ENCODE measurements at regions not wholly inside any gene's neighbourhood (a gene's known extent, or its start where the extent isn't known, plus 50 kb on each side); places are given as distances from the start of the nearest gene placed in this dataset.

- no peak for DNase-seq (ENCODE audit: low spot score)
- TF ChIP-seq CTCF (IDR thresholded peaks at IDR 0.05), result no peak
- ATAC-seq (ENCODE audit: low FRiP score), result no peak
Observed at GRCh38 chr4:3343358-3343757, 50.5 kb downstream of the RGS12 start.

- DNase-seq (ENCODE audit: low spot score), result no peak
- no peak for TF ChIP-seq CTCF (IDR thresholded peaks at IDR 0.05)
- no peak for ATAC-seq (ENCODE audit: low FRiP score)
Observed at GRCh38 chr4:3344104-3344503, 51.3 kb downstream of the RGS12 start.

GRCh38 chr4:3344596-3344995, 51.8 kb downstream of the RGS12 start:
- no peak for DNase-seq (ENCODE audit: low spot score)

GRCh38 chr4:3345384-3345783, 52.6 kb downstream of the RGS12 start:
- no peak for DNase-seq (ENCODE audit: low spot score)
- no peak for TF ChIP-seq CTCF (IDR thresholded peaks at IDR 0.05)
- ATAC-seq (ENCODE audit: low FRiP score), result no peak

More at GRCh38 chr4:3344596-3344995, 51.8 kb downstream of the RGS12 start:
- ATAC-seq (ENCODE audit: low FRiP score), result no peak
- no peak for TF ChIP-seq CTCF (IDR thresholded peaks at IDR 0.05)

GRCh38 chr4:3346146-3346545, 53.3 kb downstream of the RGS12 start:
- TF ChIP-seq CTCF (IDR thresholded peaks at IDR 0.05), result peak in 2 of 3 donors; percentile 26 to 80
- DNase-seq (ENCODE audit: low spot score) (no peak), ATAC-seq (ENCODE audit: low FRiP score) (peak; percentile 87)

- ATAC-seq (ENCODE audit: low FRiP score) (no peak), DNase-seq (ENCODE audit: low spot score) (no peak)
- no peak for TF ChIP-seq CTCF (IDR thresholded peaks at IDR 0.05)
Observed at GRCh38 chr4:3347871-3348270, 55.0 kb downstream of the RGS12 start.

- ATAC-seq (ENCODE audit: low FRiP score) (no peak), DNase-seq (ENCODE audit: low spot score) (no peak)
- TF ChIP-seq CTCF (IDR thresholded peaks at IDR 0.05), result no peak
Observed at GRCh38 chr4:3348621-3349020, 55.8 kb downstream of the RGS12 start.
